ENCODE measurements at regions not wholly inside any gene's neighbourhood (a gene's known extent, or its start where the extent isn't known, plus 50 kb on each side); places are given as distances from the start of the nearest gene placed in this dataset.
"Not testable (repeated sequence)": the region's sequence is repeated elsewhere in the genome, so short reads cannot be mapped to it uniquely, and the experiment has no call there.

DNA sequence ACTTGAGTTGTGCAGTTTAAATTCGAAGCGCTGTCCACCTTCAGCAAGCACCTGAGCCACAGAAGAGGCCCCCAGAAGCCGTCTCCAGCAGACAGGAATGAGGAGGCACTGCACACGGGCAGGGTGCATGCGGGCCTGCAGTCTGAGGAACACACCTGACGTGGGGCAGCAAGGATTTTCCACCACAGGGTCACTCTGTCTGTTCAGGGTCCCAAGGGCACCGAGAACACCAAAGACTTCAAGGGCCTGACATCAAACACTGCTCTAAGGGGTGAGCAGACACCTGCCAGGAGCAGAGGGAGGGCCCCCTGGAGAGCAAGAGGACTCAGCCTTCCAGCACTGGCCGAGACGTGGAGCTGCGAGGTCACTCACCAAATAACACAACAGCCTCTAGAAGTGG, 99.7 kb upstream of the C14orf180 start:
- Histone ChIP-seq H3K4me3 (ENCODE audit: low read length) (no peak overlapping the region), H3K4me2 (ENCODE audit: low read length) (no peak overlapping the region), H3K36me3 (ENCODE audit: insufficient read depth, low read length) (no peaks in the 10 kb centered on the region), H3K9me2 (ENCODE audit: insufficient read depth, low read length) (no peaks in the 10 kb centered on the region), H2AFZ (ENCODE audit: low read depth, low read length) (no peak overlapping the region), H3K27me3 (ENCODE audit: insufficient read depth, low read depth, low read length) (no peaks in the 10 kb centered on the region), H3K9me3 (ENCODE audit: low read length) (no peaks in the 10 kb centered on the region), H3K9ac (ENCODE audit: low read length) (no peak overlapping the region), H3K79me2 (replicated peaks; ENCODE audit: insufficient read depth, low read length) (no peaks in the 10 kb centered on the region), H3K27ac (ENCODE audit: low read length) (no peak overlapping the region), H3F3A (ENCODE audit: insufficient read depth, low read length, poor library complexity, severe bottlenecking) (no peaks in the 10 kb centered on the region), H4K20me1 (ENCODE audit: insufficient read depth) (no peaks in the 10 kb centered on the region)
- no peak for TF ChIP-seq EZH2 (IDR thresholded peaks at IDR 0.05; ENCODE audit: borderline replicate concordance, insufficient read depth, low read length, poor library complexity, severe bottlenecking)
- no peak for TF ChIP-seq POLR2AphosphoS5 (IDR thresholded peaks at IDR 0.05)
- TF ChIP-seq EP300 (conservative IDR thresholded peaks at IDR 0.05; ENCODE audit: poor library complexity, severe bottlenecking): no peak
- TF ChIP-seq MXI1 (conservative IDR thresholded peaks at IDR 0.05; ENCODE audit: poor library complexity, severe bottlenecking): no peak
- TF ChIP-seq, protein P1, sequence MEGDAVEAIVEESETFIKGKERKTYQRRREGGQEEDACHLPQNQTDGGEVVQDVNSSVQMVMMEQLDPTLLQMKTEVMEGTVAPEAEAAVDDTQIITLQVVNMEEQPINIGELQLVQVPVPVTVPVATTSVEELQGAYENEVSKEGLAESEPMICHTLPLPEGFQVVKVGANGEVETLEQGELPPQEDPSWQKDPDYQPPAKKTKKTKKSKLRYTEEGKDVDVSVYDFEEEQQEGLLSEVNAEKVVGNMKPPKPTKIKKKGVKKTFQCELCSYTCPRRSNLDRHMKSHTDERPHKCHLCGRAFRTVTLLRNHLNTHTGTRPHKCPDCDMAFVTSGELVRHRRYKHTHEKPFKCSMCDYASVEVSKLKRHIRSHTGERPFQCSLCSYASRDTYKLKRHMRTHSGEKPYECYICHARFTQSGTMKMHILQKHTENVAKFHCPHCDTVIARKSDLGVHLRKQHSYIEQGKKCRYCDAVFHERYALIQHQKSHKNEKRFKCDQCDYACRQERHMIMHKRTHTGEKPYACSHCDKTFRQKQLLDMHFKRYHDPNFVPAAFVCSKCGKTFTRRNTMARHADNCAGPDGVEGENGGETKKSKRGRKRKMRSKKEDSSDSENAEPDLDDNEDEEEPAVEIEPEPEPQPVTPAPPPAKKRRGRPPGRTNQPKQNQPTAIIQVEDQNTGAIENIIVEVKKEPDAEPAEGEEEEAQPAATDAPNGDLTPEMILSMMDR (IDR thresholded peaks at IDR 0.05; ENCODE audit: poor library complexity, severe bottlenecking): no peak
- no peak for TF ChIP-seq SMC3 (conservative IDR thresholded peaks at IDR 0.05; ENCODE audit: poor library complexity)
- TF ChIP-seq, protein P2, sequence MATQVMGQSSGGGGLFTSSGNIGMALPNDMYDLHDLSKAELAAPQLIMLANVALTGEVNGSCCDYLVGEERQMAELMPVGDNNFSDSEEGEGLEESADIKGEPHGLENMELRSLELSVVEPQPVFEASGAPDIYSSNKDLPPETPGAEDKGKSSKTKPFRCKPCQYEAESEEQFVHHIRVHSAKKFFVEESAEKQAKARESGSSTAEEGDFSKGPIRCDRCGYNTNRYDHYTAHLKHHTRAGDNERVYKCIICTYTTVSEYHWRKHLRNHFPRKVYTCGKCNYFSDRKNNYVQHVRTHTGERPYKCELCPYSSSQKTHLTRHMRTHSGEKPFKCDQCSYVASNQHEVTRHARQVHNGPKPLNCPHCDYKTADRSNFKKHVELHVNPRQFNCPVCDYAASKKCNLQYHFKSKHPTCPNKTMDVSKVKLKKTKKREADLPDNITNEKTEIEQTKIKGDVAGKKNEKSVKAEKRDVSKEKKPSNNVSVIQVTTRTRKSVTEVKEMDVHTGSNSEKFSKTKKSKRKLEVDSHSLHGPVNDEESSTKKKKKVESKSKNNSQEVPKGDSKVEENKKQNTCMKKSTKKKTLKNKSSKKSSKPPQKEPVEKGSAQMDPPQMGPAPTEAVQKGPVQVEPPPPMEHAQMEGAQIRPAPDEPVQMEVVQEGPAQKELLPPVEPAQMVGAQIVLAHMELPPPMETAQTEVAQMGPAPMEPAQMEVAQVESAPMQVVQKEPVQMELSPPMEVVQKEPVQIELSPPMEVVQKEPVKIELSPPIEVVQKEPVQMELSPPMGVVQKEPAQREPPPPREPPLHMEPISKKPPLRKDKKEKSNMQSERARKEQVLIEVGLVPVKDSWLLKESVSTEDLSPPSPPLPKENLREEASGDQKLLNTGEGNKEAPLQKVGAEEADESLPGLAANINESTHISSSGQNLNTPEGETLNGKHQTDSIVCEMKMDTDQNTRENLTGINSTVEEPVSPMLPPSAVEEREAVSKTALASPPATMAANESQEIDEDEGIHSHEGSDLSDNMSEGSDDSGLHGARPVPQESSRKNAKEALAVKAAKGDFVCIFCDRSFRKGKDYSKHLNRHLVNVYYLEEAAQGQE (IDR thresholded peaks at IDR 0.05; ENCODE audit: borderline replicate concordance): no peak
- TF ChIP-seq RAD21 (conservative IDR thresholded peaks at IDR 0.05): no peak
- TF ChIP-seq TAF1 (IDR thresholded peaks at IDR 0.05; ENCODE audit: low read depth): no peak

DNA sequence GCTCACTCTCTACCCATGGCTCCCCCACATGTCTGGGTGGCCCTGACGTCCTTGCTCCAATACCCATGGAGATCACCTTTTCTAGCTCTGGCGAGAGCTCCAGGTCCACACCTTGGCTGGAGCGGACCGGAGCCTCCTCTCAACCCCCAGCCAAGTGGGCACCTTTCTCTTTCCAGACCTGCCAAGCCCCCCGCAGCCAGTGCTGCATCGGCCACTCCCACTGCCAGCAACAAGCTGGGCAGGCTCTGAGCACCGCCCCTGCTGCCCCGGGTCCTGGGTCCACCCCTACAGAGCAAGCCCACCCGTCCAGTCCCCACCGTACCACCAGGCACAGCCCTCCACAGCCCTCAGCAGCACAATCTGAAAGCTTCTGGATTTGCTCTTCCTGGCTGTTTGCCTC, 98.2 kb upstream of the C14orf180 start:
- H3K27ac ChIP-seq (ENCODE audit: low read length): no peak overlapping the region
- H3K9me3 ChIP-seq (ENCODE audit: low read length): no peaks in the 10 kb centered on the region
- H3K4me2 ChIP-seq (ENCODE audit: low read length): no peak overlapping the region
- no peaks in the 10 kb centered on the region for H3K79me2 ChIP-seq (replicated peaks; ENCODE audit: insufficient read depth, low read length)
- no peaks in the 10 kb centered on the region for H3F3A ChIP-seq (ENCODE audit: insufficient read depth, low read length, poor library complexity, severe bottlenecking)
- no peak overlapping the region for H3K4me3 ChIP-seq (ENCODE audit: low read length)
- TF ChIP-seq POLR2AphosphoS5 (IDR thresholded peaks at IDR 0.05): no peak
- TF ChIP-seq RAD21 (conservative IDR thresholded peaks at IDR 0.05): no peak
- no peak for TF ChIP-seq TAF1 (IDR thresholded peaks at IDR 0.05; ENCODE audit: low read depth)
- TF ChIP-seq MXI1 (conservative IDR thresholded peaks at IDR 0.05; ENCODE audit: poor library complexity, severe bottlenecking): no peak
- no peak for TF ChIP-seq SMC3 (conservative IDR thresholded peaks at IDR 0.05; ENCODE audit: poor library complexity)
- TF ChIP-seq EP300 (conservative IDR thresholded peaks at IDR 0.05; ENCODE audit: poor library complexity, severe bottlenecking): no peak
- TF ChIP-seq, protein P1 (IDR thresholded peaks at IDR 0.05; ENCODE audit: poor library complexity, severe bottlenecking): no peak
- TF ChIP-seq, protein P2 (IDR thresholded peaks at IDR 0.05; ENCODE audit: borderline replicate concordance): no peak
- H4K20me1 ChIP-seq (ENCODE audit: insufficient read depth): no peaks in the 10 kb centered on the region
- H3K9me2 ChIP-seq (ENCODE audit: insufficient read depth, low read length): no peaks in the 10 kb centered on the region
- H3K36me3 ChIP-seq (ENCODE audit: insufficient read depth, low read length): no peaks in the 10 kb centered on the region
- H3K9ac ChIP-seq (ENCODE audit: low read length): no peak overlapping the region
- H3K27me3 ChIP-seq (ENCODE audit: insufficient read depth, low read depth, low read length): no peaks in the 10 kb centered on the region
- no peak overlapping the region for H2AFZ ChIP-seq (ENCODE audit: low read depth, low read length)

DNA sequence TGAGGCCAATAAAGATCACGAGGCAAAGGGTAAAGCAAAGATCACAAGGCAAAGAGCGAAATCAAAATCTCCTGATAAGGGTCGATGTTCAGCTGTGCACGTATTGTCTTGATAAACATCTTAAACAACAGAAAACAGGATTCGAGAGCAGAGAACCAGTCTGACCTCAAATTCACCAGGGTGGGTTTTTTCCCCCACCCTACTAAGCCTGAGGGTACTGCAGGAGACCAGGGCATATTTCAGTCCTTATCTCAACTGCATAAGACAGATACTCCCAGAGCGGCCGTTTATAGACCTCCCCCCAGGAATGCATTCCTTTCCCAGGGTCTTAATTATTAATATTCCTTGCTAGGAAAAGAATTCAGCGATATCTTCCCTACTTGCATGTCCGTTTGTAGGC, 97.5 kb upstream of the C14orf180 start:
- not testable (repeated sequence) for H3K27me3 ChIP-seq (ENCODE audit: insufficient read depth, low read depth, low read length); H3K79me2 ChIP-seq (replicated peaks; ENCODE audit: insufficient read depth, low read length); H3F3A ChIP-seq (ENCODE audit: insufficient read depth, low read length, poor library complexity, severe bottlenecking); H3K4me3 ChIP-seq (ENCODE audit: low read length); H3K9me2 ChIP-seq (ENCODE audit: insufficient read depth, low read length); H3K9ac ChIP-seq (ENCODE audit: low read length); H3K27ac ChIP-seq (ENCODE audit: low read length); H3K9me3 ChIP-seq (ENCODE audit: low read length); H4K20me1 ChIP-seq (ENCODE audit: insufficient read depth); H3K36me3 ChIP-seq (ENCODE audit: insufficient read depth, low read length); H2AFZ ChIP-seq (ENCODE audit: low read depth, low read length); H3K4me2 ChIP-seq (ENCODE audit: low read length)
